ENCODE measurements at regions not wholly inside any gene's neighbourhood (a gene's known extent, or its start where the extent isn't known, plus 50 kb on each side); places are given as distances from the start of the nearest gene placed in this dataset.

DNA sequence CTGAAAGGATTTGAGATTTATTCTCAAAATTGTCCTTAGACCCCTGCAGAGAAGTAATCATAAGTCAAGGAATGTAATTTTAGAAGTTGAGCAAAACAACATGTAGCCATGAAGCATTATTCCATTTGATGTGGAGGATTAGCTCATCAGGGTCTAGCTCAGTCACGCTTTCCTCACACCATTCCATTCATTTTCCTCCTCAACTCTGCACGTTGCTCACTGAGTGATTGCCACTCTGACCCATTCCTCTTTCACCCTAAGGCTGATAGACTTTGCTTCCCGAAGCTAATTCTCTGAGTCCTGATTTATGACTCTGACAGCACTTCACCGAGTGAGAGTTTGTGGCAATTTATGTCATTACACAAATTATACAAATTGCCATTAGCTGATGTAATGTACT is 820.6 kb upstream of the PIK3C3 start:
- TF ChIP-seq, protein P1, sequence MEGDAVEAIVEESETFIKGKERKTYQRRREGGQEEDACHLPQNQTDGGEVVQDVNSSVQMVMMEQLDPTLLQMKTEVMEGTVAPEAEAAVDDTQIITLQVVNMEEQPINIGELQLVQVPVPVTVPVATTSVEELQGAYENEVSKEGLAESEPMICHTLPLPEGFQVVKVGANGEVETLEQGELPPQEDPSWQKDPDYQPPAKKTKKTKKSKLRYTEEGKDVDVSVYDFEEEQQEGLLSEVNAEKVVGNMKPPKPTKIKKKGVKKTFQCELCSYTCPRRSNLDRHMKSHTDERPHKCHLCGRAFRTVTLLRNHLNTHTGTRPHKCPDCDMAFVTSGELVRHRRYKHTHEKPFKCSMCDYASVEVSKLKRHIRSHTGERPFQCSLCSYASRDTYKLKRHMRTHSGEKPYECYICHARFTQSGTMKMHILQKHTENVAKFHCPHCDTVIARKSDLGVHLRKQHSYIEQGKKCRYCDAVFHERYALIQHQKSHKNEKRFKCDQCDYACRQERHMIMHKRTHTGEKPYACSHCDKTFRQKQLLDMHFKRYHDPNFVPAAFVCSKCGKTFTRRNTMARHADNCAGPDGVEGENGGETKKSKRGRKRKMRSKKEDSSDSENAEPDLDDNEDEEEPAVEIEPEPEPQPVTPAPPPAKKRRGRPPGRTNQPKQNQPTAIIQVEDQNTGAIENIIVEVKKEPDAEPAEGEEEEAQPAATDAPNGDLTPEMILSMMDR (IDR thresholded peaks at IDR 0.05; ENCODE audit: low read depth, low read length): no peak
- TF ChIP-seq POLR2A (IDR thresholded peaks at IDR 0.05; ENCODE audit: extremely low read depth, insufficient read length): no peak
- TF ChIP-seq, protein P2, sequence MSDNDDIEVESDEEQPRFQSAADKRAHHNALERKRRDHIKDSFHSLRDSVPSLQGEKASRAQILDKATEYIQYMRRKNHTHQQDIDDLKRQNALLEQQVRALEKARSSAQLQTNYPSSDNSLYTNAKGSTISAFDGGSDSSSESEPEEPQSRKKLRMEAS (IDR thresholded peaks at IDR 0.05; ENCODE audit: low read depth, low read length): no peak
